ENCODE measurements at regions not wholly inside any gene's neighbourhood (a gene's known extent, or its start where the extent isn't known, plus 50 kb on each side); places are given as distances from the start of the nearest gene placed in this dataset.

GRCh38 chr3:76561494-76562236 lies 478.2 kb upstream of the ROBO2 start:
- 66% methylated on average over 2 of the region's 2 CpGs for WGBS
- Histone ChIP-seq H3K27ac (ENCODE audit: low read depth, low read length) (no peak overlapping the region), H3K9ac (ENCODE audit: low read depth, low read length) (no peak overlapping the region), H3K36me3 (ENCODE audit: insufficient read depth, low read length) (no peaks in the 10 kb centered on the region), H3K27me3 (ENCODE audit: insufficient read depth, low read length) (no peaks in the 10 kb centered on the region), H3K4me1 (ENCODE audit: insufficient read depth, low read length) (peaks cover 11% of the 10 kb centered on the region), H3K9me3 (ENCODE audit: insufficient read depth, low read depth, low read length) (no peaks in the 10 kb centered on the region), H3K4me3 (ENCODE audit: low read length) (no peak overlapping the region)

DNA sequence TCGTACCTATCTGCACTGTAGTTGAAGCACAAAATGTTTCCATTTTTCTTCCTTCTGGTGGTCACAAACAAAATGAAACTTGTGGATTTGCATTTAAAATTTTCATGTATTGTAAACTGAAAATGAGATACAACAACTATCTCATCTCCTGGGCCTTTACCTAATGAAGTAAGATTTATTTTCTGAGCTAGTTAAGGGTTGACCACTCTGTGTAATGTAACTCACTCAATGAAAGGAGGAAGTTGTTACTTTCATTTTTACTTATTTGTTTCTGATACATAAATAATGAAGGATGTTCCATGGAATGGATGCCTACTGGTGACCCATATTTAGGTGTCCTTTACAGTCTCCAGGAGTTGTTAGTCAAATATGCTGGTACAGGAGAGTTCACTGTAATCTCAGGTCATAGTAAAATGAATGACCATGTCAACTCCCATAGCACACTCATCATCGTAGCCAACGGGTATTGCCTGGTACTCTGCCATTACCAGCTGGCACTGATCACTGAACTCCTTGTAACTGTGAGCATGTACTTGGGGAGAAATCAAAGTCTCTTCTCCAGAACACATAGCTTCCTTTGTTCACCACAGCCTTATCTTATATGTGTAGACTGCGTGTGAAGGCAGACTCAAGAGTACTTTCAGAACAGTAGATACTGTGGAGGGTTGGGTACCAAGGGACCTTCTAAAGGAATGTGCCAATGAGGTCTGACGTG lies 474.2 kb upstream of the ROBO2 start:
- 94% methylated on average over 5 of the region's 5 CpGs for WGBS
- Histone ChIP-seq H3K4me3 (ENCODE audit: low read length) (no peak overlapping the region), H3K27me3 (ENCODE audit: insufficient read depth, low read length) (no peaks in the 10 kb centered on the region), H3K9me3 (ENCODE audit: insufficient read depth, low read depth, low read length) (no peaks in the 10 kb centered on the region), H3K27ac (ENCODE audit: low read depth, low read length) (no peak overlapping the region), H3K9ac (ENCODE audit: low read depth, low read length) (no peak overlapping the region), H3K4me1 (ENCODE audit: insufficient read depth, low read length) (peaks cover 11% of the 10 kb centered on the region), H3K36me3 (ENCODE audit: insufficient read depth, low read length) (no peaks in the 10 kb centered on the region)

DNA sequence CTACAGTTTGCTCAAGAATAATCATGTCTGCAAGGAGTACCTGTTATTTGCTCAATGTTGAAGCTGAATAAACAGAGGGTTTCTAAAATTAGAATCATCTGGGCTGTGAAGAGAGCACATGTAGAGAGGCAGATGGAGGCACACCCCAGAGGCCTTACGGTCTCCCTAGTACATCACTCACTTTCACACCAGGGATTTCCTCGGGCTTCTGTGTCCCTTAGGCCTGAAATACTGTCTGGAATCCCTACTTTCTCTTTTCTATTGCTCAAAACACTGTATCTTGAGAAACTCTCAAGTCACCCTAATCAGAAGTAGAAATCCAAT lies 473.7 kb upstream of the ROBO2 start:
- H3K36me3 ChIP-seq (ENCODE audit: insufficient read depth, low read length), result no peaks in the 10 kb centered on the region
- WGBS, result 79% methylated on average over 2 of the region's 2 CpGs
- no peak overlapping the region for H3K9ac ChIP-seq (ENCODE audit: low read depth, low read length)
- H3K27ac ChIP-seq (ENCODE audit: low read depth, low read length), result no peak overlapping the region
- no peaks in the 10 kb centered on the region for H3K9me3 ChIP-seq (ENCODE audit: insufficient read depth, low read depth, low read length)
- peaks cover 11% of the 10 kb centered on the region for H3K4me1 ChIP-seq (ENCODE audit: insufficient read depth, low read length)
- no peak overlapping the region for H3K4me3 ChIP-seq (ENCODE audit: low read length)
- no peaks in the 10 kb centered on the region for H3K27me3 ChIP-seq (ENCODE audit: insufficient read depth, low read length)

DNA sequence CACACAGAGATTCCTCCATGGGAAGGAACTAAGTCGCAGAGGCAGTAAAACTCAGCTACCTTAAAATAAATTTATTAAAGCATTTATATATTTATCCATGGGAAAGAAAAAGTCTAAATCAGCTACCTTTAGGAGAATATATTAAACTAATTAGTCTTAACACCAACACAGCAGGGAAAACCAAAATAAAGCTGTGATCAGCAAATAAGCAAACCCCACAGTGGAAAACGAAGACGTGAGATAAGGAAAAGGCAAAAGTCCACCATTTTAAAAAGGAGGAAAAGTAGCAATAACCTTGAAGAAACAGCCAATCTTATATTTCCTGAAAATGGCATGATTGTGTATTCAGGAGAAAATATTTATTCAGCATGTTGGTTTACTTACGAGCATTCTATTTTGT lies 473.0 kb upstream of the ROBO2 start:
- Histone ChIP-seq H3K9me3 (ENCODE audit: insufficient read depth, low read depth, low read length) (no peaks in the 10 kb centered on the region), H3K9ac (ENCODE audit: low read depth, low read length) (no peak overlapping the region), H3K27ac (ENCODE audit: low read depth, low read length) (no peak overlapping the region), H3K36me3 (ENCODE audit: insufficient read depth, low read length) (no peaks in the 10 kb centered on the region), H3K4me1 (ENCODE audit: insufficient read depth, low read length) (peaks cover 4% of the 10 kb centered on the region), H3K27me3 (ENCODE audit: insufficient read depth, low read length) (no peaks in the 10 kb centered on the region), H3K4me3 (ENCODE audit: low read length) (no peak overlapping the region)
- WGBS, result 94% methylated on average over 3 of the region's 4 CpGs

GRCh38 chr3:76570436-76571057 lies 469.4 kb upstream of the ROBO2 start:
- H3K4me3 ChIP-seq (ENCODE audit: low read length), result no peak overlapping the region
- H3K27ac ChIP-seq (ENCODE audit: low read depth, low read length), result no peak overlapping the region
- H3K27me3 ChIP-seq (ENCODE audit: insufficient read depth, low read length), result no peaks in the 10 kb centered on the region
- peaks cover 5% of the 10 kb centered on the region; the same call in 1 of the 2 replicates for H3K4me1 ChIP-seq (ENCODE audit: insufficient read depth, low read length)
- no peaks in the 10 kb centered on the region for H3K36me3 ChIP-seq (ENCODE audit: insufficient read depth, low read length)
- 0% methylated on average over 1 of the region's 3 CpGs for WGBS
- no peak overlapping the region for H3K9ac ChIP-seq (ENCODE audit: low read depth, low read length)
- no peaks in the 10 kb centered on the region for H3K9me3 ChIP-seq (ENCODE audit: insufficient read depth, low read depth, low read length)

- no peak overlapping the region for H3K9ac ChIP-seq (ENCODE audit: low read depth, low read length)
Observed at GRCh38 chr3:76576201-76576600, 463.7 kb upstream of the ROBO2 start.

DNA sequence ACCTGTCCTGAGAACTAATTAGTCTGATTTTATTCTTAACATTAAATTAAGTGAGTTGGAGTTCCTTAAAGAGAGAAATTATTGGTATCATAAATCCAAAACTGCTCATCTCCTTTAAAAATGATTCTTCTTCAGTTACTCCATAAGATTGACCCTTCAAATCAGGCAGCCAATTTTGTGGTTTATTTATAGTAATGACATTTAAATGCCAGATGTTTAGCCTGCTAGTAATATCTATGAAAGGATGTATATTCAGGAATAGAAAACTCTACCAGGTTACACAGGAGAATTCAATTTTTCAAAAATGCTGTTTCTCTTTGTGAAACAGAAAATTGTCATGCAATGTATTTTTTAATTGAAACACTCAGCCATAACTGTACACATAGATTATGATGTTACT lies 457.8 kb upstream of the ROBO2 start:
- Histone ChIP-seq H3K36me3 (ENCODE audit: insufficient read depth, low read length) (no peaks in the 10 kb centered on the region), H3K27ac (ENCODE audit: low read depth, low read length) (no peak overlapping the region), H3K9me3 (ENCODE audit: insufficient read depth, low read depth, low read length) (no peaks in the 10 kb centered on the region), H3K27me3 (ENCODE audit: insufficient read depth, low read length) (no peaks in the 10 kb centered on the region), H3K4me1 (ENCODE audit: insufficient read depth, low read length) (no peaks in the 10 kb centered on the region), H3K4me3 (ENCODE audit: low read length) (no peak overlapping the region), H3K9ac (ENCODE audit: low read depth, low read length) (no peak overlapping the region)

More at GRCh38 chr3:76576201-76576600, 463.7 kb upstream of the ROBO2 start:
- Histone ChIP-seq H3K9me3 (ENCODE audit: insufficient read depth, low read depth, low read length) (no peaks in the 10 kb centered on the region), H3K4me3 (ENCODE audit: low read length) (no peak overlapping the region), H3K27ac (ENCODE audit: low read depth, low read length) (no peak overlapping the region), H3K4me1 (ENCODE audit: insufficient read depth, low read length) (peaks cover 5% of the 10 kb centered on the region; the same call in 1 of the 2 replicates), H3K27me3 (ENCODE audit: insufficient read depth, low read length) (no peaks in the 10 kb centered on the region), H3K36me3 (ENCODE audit: insufficient read depth, low read length) (no peaks in the 10 kb centered on the region)
- 95% methylated on average over 2 of the region's 2 CpGs for WGBS

- H3K27me3 ChIP-seq (ENCODE audit: insufficient read depth, low read length), result no peaks in the 10 kb centered on the region
- no peaks in the 10 kb centered on the region for H3K9me3 ChIP-seq (ENCODE audit: insufficient read depth, low read depth, low read length)
- no peaks in the 10 kb centered on the region for H3K36me3 ChIP-seq (ENCODE audit: insufficient read depth, low read length)
- H3K27ac ChIP-seq (ENCODE audit: low read depth, low read length), result no peak overlapping the region
- no peak overlapping the region for H3K9ac ChIP-seq (ENCODE audit: low read depth, low read length)
- no peaks in the 10 kb centered on the region for H3K4me1 ChIP-seq (ENCODE audit: insufficient read depth, low read length)
- 89% methylated on average over 5 of the region's 5 CpGs for WGBS
- no peak overlapping the region for H3K4me3 ChIP-seq (ENCODE audit: low read length)
Observed at GRCh38 chr3:76582632-76583378, 457.1 kb upstream of the ROBO2 start.

- no peaks in the 10 kb centered on the region for H3K36me3 ChIP-seq (ENCODE audit: insufficient read depth, low read length)
- no CpG with 5 or more reads among the region's 2 CpGs for WGBS
- no peaks in the 10 kb centered on the region for H3K27me3 ChIP-seq (ENCODE audit: insufficient read depth, low read length)
- no peak overlapping the region for H3K4me3 ChIP-seq (ENCODE audit: low read length)
- H3K9ac ChIP-seq (ENCODE audit: low read depth, low read length), result no peak overlapping the region
- no peaks in the 10 kb centered on the region for H3K4me1 ChIP-seq (ENCODE audit: insufficient read depth, low read length)
- H3K9me3 ChIP-seq (ENCODE audit: insufficient read depth, low read depth, low read length), result no peaks in the 10 kb centered on the region
- no peak overlapping the region for H3K27ac ChIP-seq (ENCODE audit: low read depth, low read length)
Observed at GRCh38 chr3:76585794-76586392, 454.0 kb upstream of the ROBO2 start.

- no peak overlapping the region for H3K27ac ChIP-seq (ENCODE audit: low read depth, low read length)
- no peak overlapping the region for H3K9ac ChIP-seq (ENCODE audit: low read depth, low read length)
- no peaks in the 10 kb centered on the region for H3K9me3 ChIP-seq (ENCODE audit: insufficient read depth, low read depth, low read length)
- no peaks in the 10 kb centered on the region for H3K27me3 ChIP-seq (ENCODE audit: insufficient read depth, low read length)
- no peak overlapping the region for H3K4me3 ChIP-seq (ENCODE audit: low read length)
- no peaks in the 10 kb centered on the region for H3K36me3 ChIP-seq (ENCODE audit: insufficient read depth, low read length)
- H3K4me1 ChIP-seq (ENCODE audit: insufficient read depth, low read length), result no peaks in the 10 kb centered on the region
Observed at GRCh38 chr3:76586471-76586870, 453.4 kb upstream of the ROBO2 start.

DNA sequence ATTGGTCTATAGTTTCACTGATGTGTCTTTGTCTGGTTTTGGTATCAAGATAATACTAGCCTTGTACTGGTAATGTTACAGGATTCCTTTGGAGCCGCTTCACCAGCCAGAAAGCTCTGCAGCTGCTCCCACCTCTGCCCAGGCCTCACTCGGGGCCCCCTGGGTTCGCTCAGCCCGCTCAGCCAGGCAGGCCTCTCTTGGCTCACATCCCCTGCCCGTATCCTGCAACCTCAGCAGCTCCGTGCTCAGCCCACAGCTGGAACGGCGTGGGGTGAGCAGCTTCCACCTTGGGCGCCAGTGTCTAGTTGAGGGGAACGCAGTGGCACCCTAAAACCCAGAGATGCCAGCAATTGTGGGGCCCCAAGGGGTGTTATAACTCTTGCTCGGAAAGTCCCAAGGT lies 429.7 kb upstream of the ROBO2 start:
- Histone ChIP-seq H3K9me3 (ENCODE audit: insufficient read depth, low read depth, low read length) (no peaks in the 10 kb centered on the region), H3K4me3 (ENCODE audit: low read length) (no peak overlapping the region), H3K36me3 (ENCODE audit: insufficient read depth, low read length) (no peaks in the 10 kb centered on the region), H3K27me3 (ENCODE audit: insufficient read depth, low read length) (no peaks in the 10 kb centered on the region), H3K4me1 (ENCODE audit: insufficient read depth, low read length) (no peaks in the 10 kb centered on the region), H3K27ac (ENCODE audit: low read depth, low read length) (no peak overlapping the region), H3K9ac (ENCODE audit: low read depth, low read length) (no peak overlapping the region)
- 96% methylated on average over 11 of the region's 11 CpGs for WGBS

Measured in HUES64 (cell line).